Smooth muscle cell (in vitro differentiated cells): ENCODE measurements at regions not wholly inside any gene's neighbourhood (a gene's known extent, or its start where the extent isn't known, plus 50 kb on each side); places are given as distances from the start of the nearest gene placed in this dataset.

Experiments used
- DNase-seq: peaks from one replicate; lab custom pipeline; 2025; ENCODE audit not compliant: unreplicated experiment; lab: John Stamatoyannopoulos, UW
- H2AFZ ChIP-seq: fragments of 200-600 bp; sonication (generic); 2 replicates; pipeline ENCODE4 v1.6.0; 2016; ENCODE audit warnings: antibody characterized with exemption, low read depth, mild to moderate bottlenecking
- H3F3A ChIP-seq: fragments of 200-600 bp; sonication (generic); 2 replicates; pipeline ENCODE4 v1.6.0; 2017; ENCODE audit warnings: antibody characterized with exemption, low read depth
- H3K27ac ChIP-seq: fragments of 200-600 bp; sonication (generic); 2 replicates; pipeline ENCODE4 v1.5.1; 2016; ENCODE audit warnings: low read depth, mild to moderate bottlenecking
- H3K27me3 ChIP-seq: fragments of 200-600 bp; sonication (generic); 2 replicates; pipeline ENCODE4 v1.6.1; 2016; ENCODE audit warnings: low read depth, mild to moderate bottlenecking
- H3K36me3 ChIP-seq: fragments of 200-600 bp; sonication (generic); 2 replicates; pipeline ENCODE4 v1.5.1; 2016; ENCODE audit warnings: low read depth
- H3K4me1 ChIP-seq: fragments of 200-600 bp; sonication (generic); 2 replicates; pipeline ENCODE4 v1.5.1; 2016; ENCODE audit warnings: low read depth
- H3K4me2 ChIP-seq: fragments of 200-600 bp; sonication (generic); 2 replicates; pipeline ENCODE4 v1.6.0; 2016; ENCODE audit warnings: mild to moderate bottlenecking
- H3K4me3 ChIP-seq: fragments of 200-600 bp; sonication (generic); 2 replicates; pipeline ENCODE4 v1.5.1; 2016; ENCODE audit warnings: mild to moderate bottlenecking
- H3K79me2 ChIP-seq: fragments of 200-600 bp; sonication (generic); 2 replicates; pipeline ENCODE4 v1.6.0; 2016; ENCODE audit warnings: low read depth, mild to moderate bottlenecking
- H3K9ac ChIP-seq: fragments of 200-600 bp; sonication (generic); 2 replicates; pipeline ENCODE4 v1.6.0; 2016; ENCODE audit warnings: low read depth
- H3K9me3 ChIP-seq: fragments of 200-600 bp; sonication (generic); replicated peaks from 2 replicates; pipeline ENCODE4 v1.5.1; 2016; ENCODE audit warnings: low read depth
- H4K20me1 ChIP-seq: fragments of 200-600 bp; sonication (generic); 2 replicates; pipeline ENCODE4 v1.6.0; 2016; ENCODE audit warnings: low read depth
- WGBS: methylation state at CpG from one replicate; pipeline ENCODE4 v1.1.7; 2016; ENCODE audit warnings: low lambda C conversion rate; 5-methylcytosine and 5-hydroxymethylcytosine counted together
- TF ChIP-seq, protein P1 (sequence below): fragments of 200-600 bp; sonication (generic); IDR thresholded peaks from 2 replicates; pipeline ENCODE4 v1.5.1; 2017; ENCODE audit warnings: borderline replicate concordance, mild to moderate bottlenecking, antibody characterized with exemption; ENCODE audit not compliant: insufficient read depth, poor library complexity, severe bottlenecking

DNA sequence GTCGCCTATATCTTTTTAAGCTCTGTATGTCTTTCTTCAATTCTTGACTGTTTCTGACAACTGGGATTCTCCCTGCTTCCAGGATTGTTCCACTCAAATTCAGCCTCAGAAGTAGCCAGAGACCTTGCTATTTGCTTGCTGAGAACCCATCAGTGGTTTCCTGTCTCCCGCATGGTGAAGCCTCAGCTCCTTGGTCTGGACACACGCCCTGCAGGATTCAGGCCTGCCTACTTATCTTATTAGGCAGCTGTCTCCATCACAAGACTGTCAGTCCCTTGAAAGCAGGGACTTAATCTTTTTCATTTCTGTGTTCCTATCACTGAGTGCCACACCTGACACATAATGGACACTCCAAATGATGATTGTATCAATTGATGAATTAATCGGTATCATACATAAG lies 175.3 kb downstream of the PLPP3 start:
- Histone ChIP-seq H3K79me2 (no peaks in the 10 kb centered on the region), H3F3A (no peaks in the 10 kb centered on the region), H3K4me3 (no peak overlapping the region), H4K20me1 (no peaks in the 10 kb centered on the region), H3K9ac (no peak overlapping the region), H3K27ac (no peak overlapping the region), H3K36me3 (no peaks in the 10 kb centered on the region), H3K4me1 (no peaks in the 10 kb centered on the region), H2AFZ (no peak overlapping the region), H3K4me2 (no peak overlapping the region), H3K27me3 (no peaks in the 10 kb centered on the region), H3K9me3 (no peaks in the 10 kb centered on the region)
- TF ChIP-seq, protein P1, sequence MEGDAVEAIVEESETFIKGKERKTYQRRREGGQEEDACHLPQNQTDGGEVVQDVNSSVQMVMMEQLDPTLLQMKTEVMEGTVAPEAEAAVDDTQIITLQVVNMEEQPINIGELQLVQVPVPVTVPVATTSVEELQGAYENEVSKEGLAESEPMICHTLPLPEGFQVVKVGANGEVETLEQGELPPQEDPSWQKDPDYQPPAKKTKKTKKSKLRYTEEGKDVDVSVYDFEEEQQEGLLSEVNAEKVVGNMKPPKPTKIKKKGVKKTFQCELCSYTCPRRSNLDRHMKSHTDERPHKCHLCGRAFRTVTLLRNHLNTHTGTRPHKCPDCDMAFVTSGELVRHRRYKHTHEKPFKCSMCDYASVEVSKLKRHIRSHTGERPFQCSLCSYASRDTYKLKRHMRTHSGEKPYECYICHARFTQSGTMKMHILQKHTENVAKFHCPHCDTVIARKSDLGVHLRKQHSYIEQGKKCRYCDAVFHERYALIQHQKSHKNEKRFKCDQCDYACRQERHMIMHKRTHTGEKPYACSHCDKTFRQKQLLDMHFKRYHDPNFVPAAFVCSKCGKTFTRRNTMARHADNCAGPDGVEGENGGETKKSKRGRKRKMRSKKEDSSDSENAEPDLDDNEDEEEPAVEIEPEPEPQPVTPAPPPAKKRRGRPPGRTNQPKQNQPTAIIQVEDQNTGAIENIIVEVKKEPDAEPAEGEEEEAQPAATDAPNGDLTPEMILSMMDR, result no peak
- WGBS, result 65% methylated on average over 4 of the region's 4 CpGs
- no peak for DNase-seq

DNA sequence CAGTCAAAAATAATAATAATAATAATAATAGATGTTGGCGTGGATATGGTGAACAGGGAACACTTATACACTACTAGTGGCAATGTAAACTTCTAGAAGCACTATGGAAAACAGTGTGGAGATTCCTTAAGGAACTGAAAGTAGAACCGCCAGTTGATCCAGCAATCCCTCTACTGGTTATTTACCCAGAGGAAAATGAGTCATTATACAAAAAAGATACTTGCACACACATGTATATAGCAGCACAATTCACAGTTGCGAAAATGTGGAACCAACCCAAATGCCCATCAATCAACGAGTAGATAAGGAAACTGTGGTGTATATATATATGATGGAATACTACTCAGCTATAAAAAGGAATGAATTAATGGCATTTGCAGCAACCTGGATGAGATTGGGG lies 176.0 kb downstream of the PLPP3 start:
- TF ChIP-seq, protein P1, result no peak
- no peak overlapping the region for H2AFZ ChIP-seq
- no peak overlapping the region for H3K4me3 ChIP-seq
- 80% methylated on average over 4 of the region's 4 CpGs for WGBS
- no peaks in the 10 kb centered on the region for H3K79me2 ChIP-seq
- DNase-seq, result no peak
- H3K27me3 ChIP-seq, result no peaks in the 10 kb centered on the region
- no peaks in the 10 kb centered on the region for H4K20me1 ChIP-seq
- no peaks in the 10 kb centered on the region for H3K36me3 ChIP-seq
- no peaks in the 10 kb centered on the region for H3K4me1 ChIP-seq
- no peak overlapping the region for H3K4me2 ChIP-seq
- H3K9ac ChIP-seq, result no peak overlapping the region
- no peaks in the 10 kb centered on the region for H3F3A ChIP-seq
- H3K9me3 ChIP-seq, result no peaks in the 10 kb centered on the region
- no peak overlapping the region for H3K27ac ChIP-seq

DNA sequence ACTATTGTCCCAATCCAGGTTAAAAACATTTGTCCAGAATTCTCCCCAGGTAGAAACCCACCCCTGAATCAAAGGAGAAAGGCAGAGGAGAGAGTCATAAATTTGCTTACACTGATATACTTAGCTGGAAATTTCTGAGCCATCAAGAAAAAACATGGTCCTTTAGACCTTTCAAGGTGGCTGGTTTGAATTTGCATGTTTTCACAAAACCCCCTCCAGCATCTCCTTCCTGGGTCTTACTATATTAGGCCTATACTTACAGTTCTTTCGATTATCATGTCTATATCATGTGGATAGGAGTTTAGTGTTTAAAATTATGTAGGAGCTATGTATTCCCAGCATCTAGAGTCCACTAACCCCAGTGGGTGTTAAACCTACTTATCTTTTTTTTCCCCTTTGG lies 178.2 kb downstream of the PLPP3 start:
- Histone ChIP-seq H3F3A (peaks cover 8% of the 10 kb centered on the region), H3K9ac (no peak overlapping the region), H3K4me2 (no peak overlapping the region), H3K79me2 (no peaks in the 10 kb centered on the region), H2AFZ (no peak overlapping the region), H4K20me1 (no peaks in the 10 kb centered on the region), H3K4me1 (peaks cover 12% of the 10 kb centered on the region), H3K27ac (no peak overlapping the region), H3K36me3 (no peaks in the 10 kb centered on the region), H3K9me3 (no peaks in the 10 kb centered on the region), H3K27me3 (no peaks in the 10 kb centered on the region), H3K4me3 (no peak overlapping the region)
- TF ChIP-seq, protein P1, result no peak
- no peak for DNase-seq
- WGBS, result 95% methylated on average over 1 of the region's 1 CpG

DNA sequence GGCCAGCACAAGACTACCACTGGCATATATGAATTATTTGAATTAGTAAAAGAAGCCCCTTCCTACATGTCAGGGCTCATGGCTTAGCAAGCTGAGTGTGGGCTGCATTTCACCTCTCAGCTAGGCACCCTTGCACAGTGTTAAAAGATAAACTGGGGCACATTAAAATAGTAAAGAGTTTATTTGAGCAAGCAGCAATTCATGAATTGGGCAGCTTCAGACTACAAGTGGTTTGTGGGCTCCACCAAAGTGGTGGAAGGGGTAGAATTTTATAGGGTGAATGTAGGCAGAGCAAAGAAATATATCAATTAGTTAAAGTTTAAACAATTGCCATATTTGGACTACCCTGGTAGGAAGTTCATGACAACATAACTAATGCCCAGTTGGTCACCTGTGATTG lies 178.8 kb downstream of the PLPP3 start:
- no peak overlapping the region for H3K9ac ChIP-seq
- H3K27me3 ChIP-seq, result no peaks in the 10 kb centered on the region
- no peaks in the 10 kb centered on the region for H3K9me3 ChIP-seq
- no peak for DNase-seq
- H3K79me2 ChIP-seq, result no peaks in the 10 kb centered on the region
- no peak overlapping the region for H2AFZ ChIP-seq
- H3K27ac ChIP-seq, result no peak overlapping the region
- H3K4me2 ChIP-seq, result no peak overlapping the region
- H3F3A ChIP-seq, result peaks cover 8% of the 10 kb centered on the region
- no peaks in the 10 kb centered on the region for H3K36me3 ChIP-seq
- H3K4me1 ChIP-seq, result peaks cover 13% of the 10 kb centered on the region
- TF ChIP-seq, protein P1, result no peak
- no peaks in the 10 kb centered on the region for H4K20me1 ChIP-seq
- no peak overlapping the region for H3K4me3 ChIP-seq
